GM21360 (cell line): ENCODE measurements at regions not wholly inside any gene's neighbourhood (a gene's known extent, or its start where the extent isn't known, plus 50 kb on each side); places are given as distances from the start of the nearest gene placed in this dataset.
A peak's percentile ranks its signal among the peaks of the same experiment; 100 is the strongest.

Source experiments
- ATAC-seq: cut with Tn5 transposase; IDR thresholded peaks from one replicate; pipeline ENCODE4 v1.9.1; 2021; ENCODE audit warnings: mild to moderate bottlenecking, moderate library complexity; ENCODE audit not compliant: unreplicated experiment

GRCh38 chr12:46131732-46132469 lies 136.9 kb downstream of the SLC38A1 start:
- no peak for ATAC-seq

DNA sequence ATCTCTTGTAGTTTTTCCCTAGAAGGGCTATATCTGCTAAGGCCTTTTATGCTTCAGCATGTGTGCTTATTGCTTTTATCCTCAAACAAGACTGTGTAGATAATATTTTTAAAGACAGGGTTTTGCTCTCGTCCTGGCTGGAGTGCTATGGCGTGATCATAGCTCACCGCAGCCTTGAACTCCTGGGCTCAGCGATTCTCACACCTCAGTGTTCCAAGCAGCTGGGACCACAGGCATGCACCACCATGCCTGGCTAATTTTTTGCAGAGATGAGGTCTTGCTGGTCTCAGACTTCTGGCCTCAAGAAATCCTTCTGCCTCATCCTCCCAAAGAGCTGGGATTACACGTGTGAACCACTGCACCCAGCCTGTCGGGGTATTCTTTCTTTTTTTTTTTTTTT lies 137.3 kb upstream of the SCAF11 start:
- no peak for ATAC-seq

DNA sequence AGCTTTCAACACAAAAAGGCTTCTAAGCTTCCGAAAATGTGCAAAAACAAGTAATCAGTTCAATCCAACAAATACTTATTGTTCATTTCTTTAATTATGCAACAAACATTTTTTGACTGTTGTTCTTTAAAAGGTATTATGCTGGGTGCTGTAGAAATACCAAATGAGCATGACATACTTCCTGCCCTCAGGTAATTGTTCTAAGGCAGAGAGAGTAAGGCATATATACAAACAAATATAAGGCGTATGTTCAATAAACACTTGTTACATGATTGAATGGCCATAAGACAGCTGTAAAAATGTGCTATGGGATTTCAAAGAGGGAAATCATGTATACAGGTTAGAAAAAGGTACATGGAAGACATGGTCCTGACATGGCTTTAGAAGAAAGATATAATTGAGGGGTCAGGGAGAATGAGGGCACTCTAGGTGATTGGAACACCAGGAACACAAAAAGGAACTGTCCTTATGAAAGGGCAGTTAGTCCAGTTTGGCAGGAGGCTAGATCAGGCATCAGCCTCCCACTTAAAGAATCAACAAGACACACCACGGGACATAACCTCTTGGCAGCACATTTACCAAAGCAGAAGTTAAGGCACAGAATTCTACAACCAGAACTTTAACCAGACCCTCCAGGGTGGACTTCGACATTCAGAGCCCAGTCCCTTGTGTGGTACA lies 135.8 kb upstream of the SCAF11 start:
- ATAC-seq, result no peak

GRCh38 chr12:46124848-46125619 lies 134.7 kb upstream of the SCAF11 start:
- peak; percentile 85 for ATAC-seq

- ATAC-seq, result no peak
These were observed 133.9 kb upstream of the SCAF11 start for GRCh38 chr12:46124132-46124847.

- ATAC-seq, result no peak
These were observed 122.0 kb upstream of the SCAF11 start for GRCh38 chr12:46112364-46112763.

- no peak for ATAC-seq
These were observed 121.3 kb upstream of the SCAF11 start for GRCh38 chr12:46111715-46112114.

DNA sequence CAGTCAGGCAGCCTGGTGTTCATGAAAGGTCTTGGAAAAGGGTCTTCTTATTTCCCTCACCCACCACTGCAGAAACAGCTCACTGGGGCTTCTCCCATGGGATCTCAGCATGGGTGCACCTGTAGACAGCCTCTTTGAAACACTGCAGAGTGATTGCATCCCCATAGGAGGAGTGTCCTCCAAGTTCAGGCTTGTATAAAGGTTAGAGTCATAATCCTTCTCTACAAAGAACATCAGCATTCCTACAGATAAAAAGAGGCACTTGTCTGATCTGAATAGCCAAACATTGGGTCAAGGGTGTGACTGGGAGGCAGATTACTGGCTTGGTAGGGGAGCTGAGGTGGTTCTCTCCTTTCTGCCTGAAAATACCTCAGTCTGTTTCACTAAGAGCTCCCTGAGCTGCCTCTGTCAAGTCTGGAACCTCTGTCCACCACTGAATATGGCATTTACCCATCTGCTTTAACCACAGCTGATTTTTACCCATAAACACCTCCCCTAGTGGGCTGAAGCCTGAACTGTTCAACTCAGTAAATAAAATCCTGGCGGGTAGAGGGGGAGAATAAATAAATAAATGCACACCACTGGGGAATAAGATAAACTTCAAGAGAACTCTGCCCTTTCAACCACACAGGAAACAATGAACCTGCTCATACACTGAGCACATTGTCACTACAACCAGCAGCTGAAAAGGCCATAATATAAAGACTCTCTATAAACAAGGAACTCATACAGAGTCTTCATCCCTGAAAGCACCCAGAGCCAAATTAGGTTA lies 120.7 kb upstream of the SCAF11 start:
- no peak for ATAC-seq

GRCh38 chr12:46110223-46110611 lies 119.8 kb upstream of the SCAF11 start:
- no peak for ATAC-seq

DNA sequence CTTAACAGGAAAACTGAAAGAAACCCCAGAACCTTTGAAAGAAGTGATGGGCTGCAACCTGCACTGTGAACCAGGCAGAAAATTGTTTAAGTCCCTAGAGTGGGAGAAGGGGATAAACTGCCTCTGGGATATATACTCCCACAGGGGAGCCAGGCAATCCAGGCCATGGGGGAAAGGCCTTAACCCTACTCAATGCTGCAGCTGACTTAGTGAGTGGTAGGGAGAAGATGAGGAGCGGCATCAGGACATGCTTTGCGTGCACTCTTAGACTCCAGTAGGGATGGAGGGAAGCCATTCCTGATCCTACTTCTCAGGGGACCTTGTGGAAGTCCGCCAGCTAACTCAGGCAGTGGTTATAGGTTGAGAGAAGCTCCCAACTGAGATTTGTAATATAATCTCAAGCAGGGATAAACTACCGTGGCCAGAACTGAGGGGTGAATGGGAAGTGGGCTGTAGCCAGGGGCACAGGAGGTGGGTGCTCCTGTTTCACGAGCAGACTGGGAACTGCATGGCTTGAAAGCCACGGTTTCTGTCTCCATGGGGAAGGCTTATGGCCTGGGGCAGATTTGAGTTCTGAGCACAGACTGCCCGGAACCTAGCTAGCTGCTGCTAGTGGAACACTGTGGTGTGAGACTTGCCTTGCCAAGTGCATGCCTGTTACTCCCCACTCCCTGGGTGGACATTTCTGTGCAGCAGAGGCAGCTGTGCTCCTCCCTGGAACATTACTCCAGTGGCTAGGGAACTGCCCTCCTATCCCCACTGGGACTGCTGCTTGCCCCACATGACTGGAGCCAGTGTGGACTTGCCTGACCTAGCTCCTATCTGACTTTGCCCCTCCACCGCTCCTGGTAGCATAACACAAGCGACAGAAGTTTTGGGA lies 119.2 kb upstream of the SCAF11 start:
- ATAC-seq, result no peak

DNA sequence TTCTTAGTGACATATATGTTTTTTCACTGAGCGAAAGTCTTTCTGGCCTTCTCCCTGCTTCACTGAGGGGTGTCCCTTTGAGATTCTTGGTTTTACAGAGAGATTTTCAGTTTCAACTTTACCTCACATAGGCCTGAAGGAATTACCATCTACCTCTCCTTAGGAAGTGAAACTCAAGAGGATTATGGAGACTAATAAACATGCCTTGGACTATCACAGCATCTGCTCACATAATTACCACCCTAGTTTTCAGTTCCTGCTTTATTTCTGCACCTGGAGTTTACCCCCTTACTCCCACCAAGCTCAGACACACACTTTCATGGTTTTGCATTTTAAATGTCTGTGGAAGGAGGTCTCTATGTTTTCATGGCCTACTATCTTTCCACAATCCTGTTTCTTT lies 118.3 kb upstream of the SCAF11 start:
- peak; percentile 98 for ATAC-seq

DNA sequence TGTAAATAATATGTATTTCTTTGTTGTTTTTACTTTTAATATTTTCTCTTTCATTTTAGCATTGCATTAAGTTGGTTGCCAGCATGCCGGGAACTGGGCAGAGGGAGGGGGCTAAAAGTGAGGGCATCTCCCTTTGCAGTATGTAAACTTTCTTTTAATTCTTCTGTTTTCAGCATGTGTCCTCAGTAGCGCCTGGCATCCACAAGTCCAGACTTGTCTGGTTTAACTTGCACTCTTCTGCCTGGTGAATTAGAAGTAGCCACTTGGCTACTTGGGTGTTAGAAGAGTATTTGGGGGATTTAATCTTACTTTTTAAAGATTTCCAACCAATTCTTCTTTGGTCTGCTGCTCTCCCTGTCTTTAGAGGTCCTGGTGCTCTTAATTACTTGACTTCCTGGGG lies 117.2 kb upstream of the SCAF11 start:
- no peak for ATAC-seq

DNA sequence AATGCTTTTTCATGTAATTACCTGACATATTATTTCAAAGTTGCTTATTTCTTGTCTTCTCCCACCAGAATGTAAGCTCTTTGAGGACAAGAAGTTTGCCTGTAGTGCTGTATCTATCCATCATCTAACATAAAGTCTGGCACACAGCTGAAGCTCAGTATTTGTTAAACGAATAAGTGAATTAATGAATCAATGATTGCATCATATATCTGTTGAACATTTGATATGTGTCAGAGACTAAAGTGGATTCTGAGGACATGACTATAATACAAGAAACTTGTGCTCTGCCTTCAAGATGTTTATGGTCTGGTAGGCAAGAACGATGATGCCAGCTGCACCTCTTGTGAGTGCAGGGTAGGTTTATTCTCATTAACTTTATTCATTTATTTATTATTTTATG lies 115.4 kb upstream of the SCAF11 start:
- ATAC-seq, result no peak

GRCh38 chr12:46103559-46104383 lies 113.4 kb upstream of the SCAF11 start:
- ATAC-seq, result no peak

DNA sequence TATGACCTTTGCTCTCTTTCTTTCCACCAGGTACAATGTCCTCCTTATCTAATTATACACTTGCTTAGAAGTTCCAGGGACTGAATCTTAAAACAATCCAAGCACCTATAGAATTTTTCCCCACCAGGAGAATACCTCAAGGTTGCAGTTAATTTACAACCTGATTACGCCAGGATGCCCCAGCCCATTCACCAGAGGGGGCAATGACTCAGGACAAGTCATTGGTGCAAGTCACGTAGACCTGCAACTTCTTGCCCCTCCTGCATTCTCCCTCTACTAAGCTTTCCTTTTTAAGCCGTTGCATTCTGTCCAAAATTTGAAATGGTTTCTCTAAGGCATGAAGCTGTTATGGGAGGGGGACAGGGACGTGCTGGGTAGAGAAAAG lies 111.1 kb upstream of the SCAF11 start:
- no peak for ATAC-seq

GRCh38 chr12:46100551-46101484 lies 110.4 kb upstream of the SCAF11 start:
- no peak for ATAC-seq

- no peak for ATAC-seq
These were observed 99.2 kb upstream of the SCAF11 start for GRCh38 chr12:46089414-46090162.
